Tibial artery (tissue), 4 donors: ENCODE measurements at regions not wholly inside any gene's neighbourhood (a gene's known extent, or its start where the extent isn't known, plus 50 kb on each side); places are given as distances from the start of the nearest gene placed in this dataset.

Source experiments
- DNase-seq, 2 donors: peaks; one replicate each; pipeline ENCODE4 v3.0.0-alpha.2; 2019
- H3K27ac ChIP-seq, 2 donors: fragments of 200-600 bp; sonication (generic) in 1 of 2; 1 replicate in 1 of 2; 2 replicates in 1 of 2; pipeline ENCODE4 v1.5.1; 2018 to 2019; ENCODE audit warnings: mild to moderate bottlenecking in 1 of 2
- H3K27me3 ChIP-seq, 2 donors: fragments of 200-600 bp; sonication (generic) in 1 of 2; one replicate each; pipeline versions ENCODE4 v1.5.1 to v1.6.0; 2016 to 2019
- H3K36me3 ChIP-seq, 3 donors: fragments of 200-600 bp; sonication (generic) in 2 of 3; one replicate each; pipeline ENCODE4 v1.5.1; 2016 to 2019; ENCODE audit warnings: mild to moderate bottlenecking in 2 of 3
- H3K4me1 ChIP-seq, 4 donors: fragments of 200-600 bp; sonication (generic) in 2 of 4; 1 replicate in 3 of 4; 2 replicates in 1 of 4; pipeline ENCODE4 v1.5.1; 2016 to 2019
- H3K4me3 ChIP-seq, 2 donors: fragments of 200-600 bp; sonication (generic) in 1 of 2; 1 replicate in 1 of 2; 2 replicates in 1 of 2; pipeline ENCODE4 v1.5.1; 2018 to 2019; ENCODE audit warnings: mild to moderate bottlenecking in 2 of 2
- H3K9me3 ChIP-seq, 3 donors: fragments of 200-600 bp; sonication (generic) in 1 of 3; one replicate each; pipeline ENCODE4 v1.5.1; 2016 to 2019
- CTCF ChIP-seq, 2 experiments: fragments of 200-600 bp in 1 of 2; fragments of 450-650 bp in 1 of 2; IDR thresholded peaks; one replicate each; pipeline ENCODE4 v1.5.1; 2017 to 2019; ENCODE audit warnings: antibody characterized with exemption in 2 of 2, mild to moderate bottlenecking in 1 of 2, moderate library complexity in 1 of 2
- intact Hi-C: fragments of 100-400 bp; cut with DNase I; formaldehyde crosslinking; loops from one replicate; pipeline ENCODE4 v1.15.0; 2023; ENCODE audit warnings: low total_unique reads

GRCh38 chr10:128735996-128736395, 609.8 kb upstream of the MKI67 start:
- DNase-seq, result no peak
- intact Hi-C loops, result no loop called here
- H3K36me3 ChIP-seq, result no peaks in the 10 kb centered on the region
- H3K27me3 ChIP-seq, result no peaks in the 10 kb centered on the region
- no peaks in the 10 kb centered on the region for H3K4me1 ChIP-seq
- H3K4me3 ChIP-seq, result no peak overlapping the region
- no peak for TF ChIP-seq CTCF (IDR thresholded peaks at IDR 0.05)
- H3K9me3 ChIP-seq, result no peaks in the 10 kb centered on the region
- H3K27ac ChIP-seq, result no peak overlapping the region

- no peak for TF ChIP-seq CTCF (IDR thresholded peaks at IDR 0.05)
- no peak overlapping the region for H3K27ac ChIP-seq
- no peaks in the 10 kb centered on the region for H3K36me3 ChIP-seq
- no peaks in the 10 kb centered on the region for H3K27me3 ChIP-seq
- no peaks in the 10 kb centered on the region for H3K9me3 ChIP-seq
- no peaks in the 10 kb centered on the region for H3K4me1 ChIP-seq
- no peak overlapping the region for H3K4me3 ChIP-seq
- intact Hi-C loops, result no loop called here
- no peak for DNase-seq
Measured at GRCh38 chr10:128738386-128738915, 612.2 kb upstream of the MKI67 start.

GRCh38 chr10:128739930-128740329, 613.7 kb upstream of the MKI67 start:
- no peak for DNase-seq
- intact Hi-C loops, result no loop called here
- no peak for TF ChIP-seq CTCF (IDR thresholded peaks at IDR 0.05)

GRCh38 chr10:128741180-128741579, 615.0 kb upstream of the MKI67 start:
- no peaks in the 10 kb centered on the region for H3K36me3 ChIP-seq
- intact Hi-C loops, result no loop called here
- no peaks in the 10 kb centered on the region for H3K4me1 ChIP-seq
- H3K27ac ChIP-seq, result no peak overlapping the region
- no peak for DNase-seq
- no peak overlapping the region for H3K4me3 ChIP-seq
- TF ChIP-seq CTCF (IDR thresholded peaks at IDR 0.05), result no peak
- H3K9me3 ChIP-seq, result no peaks in the 10 kb centered on the region
- H3K27me3 ChIP-seq, result no peaks in the 10 kb centered on the region

More at GRCh38 chr10:128739930-128740329, 613.7 kb upstream of the MKI67 start:
- H3K36me3 ChIP-seq, result no peaks in the 10 kb centered on the region
- no peak overlapping the region for H3K27ac ChIP-seq
- H3K27me3 ChIP-seq, result no peaks in the 10 kb centered on the region
- H3K4me3 ChIP-seq, result no peak overlapping the region
- H3K4me1 ChIP-seq, result no peaks in the 10 kb centered on the region
- H3K9me3 ChIP-seq, result no peaks in the 10 kb centered on the region

GRCh38 chr10:128741680-128742079, 615.5 kb upstream of the MKI67 start:
- H3K27me3 ChIP-seq, result no peaks in the 10 kb centered on the region
- H3K9me3 ChIP-seq, result no peaks in the 10 kb centered on the region
- H3K4me1 ChIP-seq, result no peaks in the 10 kb centered on the region
- H3K36me3 ChIP-seq, result no peaks in the 10 kb centered on the region
- intact Hi-C loops, result no loop called here
- no peak for TF ChIP-seq CTCF (IDR thresholded peaks at IDR 0.05)
- H3K4me3 ChIP-seq, result no peak overlapping the region
- DNase-seq, result no peak
- no peak overlapping the region for H3K27ac ChIP-seq

- no peak for TF ChIP-seq CTCF (IDR thresholded peaks at IDR 0.05)
- Histone ChIP-seq H3K4me1 (no peaks in the 10 kb centered on the region), H3K27ac (no peak overlapping the region), H3K36me3 (no peaks in the 10 kb centered on the region), H3K4me3 (no peak overlapping the region), H3K9me3 (no peaks in the 10 kb centered on the region), H3K27me3 (no peaks in the 10 kb centered on the region)
- DNase-seq, result no peak
- intact Hi-C loops, result no loop called here
Measured at GRCh38 chr10:128744092-128744491, 617.9 kb upstream of the MKI67 start.
